ENCODE measurements at regions not wholly inside any gene's neighbourhood (a gene's known extent, or its start where the extent isn't known, plus 50 kb on each side); places are given as distances from the start of the nearest gene placed in this dataset.

DNA sequence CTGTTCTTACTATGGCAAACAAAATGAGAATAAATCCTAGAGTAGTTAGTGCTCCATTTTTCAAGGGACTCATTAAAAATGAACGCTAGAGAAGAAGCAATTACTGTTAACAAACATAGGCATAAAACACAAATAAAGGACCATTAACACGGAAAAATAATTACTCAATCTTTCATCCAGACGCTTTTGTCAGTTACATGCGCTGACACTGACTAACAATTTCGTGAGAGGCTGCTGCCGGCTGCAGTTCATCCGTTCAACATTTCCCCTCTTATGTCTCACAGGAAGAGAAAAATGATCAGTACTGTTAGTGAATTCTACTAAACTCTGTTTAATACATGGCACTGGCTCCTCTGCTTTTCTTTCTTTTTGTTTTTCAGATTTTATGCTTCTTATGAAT, 472.7 kb upstream of the FLRT2 start:
- TF ChIP-seq CTCF (IDR thresholded peaks at IDR 0.05; ENCODE audit: extremely low read depth in 1 of 2, insufficient read depth in 1 of 2, low read depth in 1 of 2, low read length in 2 of 2) (no peak), POLR2AphosphoS5 (IDR thresholded peaks at IDR 0.05; ENCODE audit: insufficient read depth, low read depth, low read length) (no peak), EZH2 (IDR thresholded peaks at IDR 0.05; ENCODE audit: borderline replicate concordance, low read depth, low read length, severe bottlenecking) (no peak), MYC (IDR thresholded peaks at IDR 0.05; ENCODE audit: low read depth, low read length) (no peak), POLR2A (IDR thresholded peaks at IDR 0.05; ENCODE audit: low read depth, low read length) (no peak), GATA2 (IDR thresholded peaks at IDR 0.05; ENCODE audit: insufficient read depth, insufficient read length, low read depth, low read length) (no peak), JUN (IDR thresholded peaks at IDR 0.05; ENCODE audit: borderline replicate concordance, insufficient read depth, insufficient read length, low read depth) (no peak)
- TF ChIP-seq, protein P1, sequence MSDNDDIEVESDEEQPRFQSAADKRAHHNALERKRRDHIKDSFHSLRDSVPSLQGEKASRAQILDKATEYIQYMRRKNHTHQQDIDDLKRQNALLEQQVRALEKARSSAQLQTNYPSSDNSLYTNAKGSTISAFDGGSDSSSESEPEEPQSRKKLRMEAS (IDR thresholded peaks at IDR 0.05; ENCODE audit: insufficient read depth, insufficient read length) = no peak
